GM21447 (cell line): ENCODE measurements at regions not wholly inside any gene's neighbourhood (a gene's known extent, or its start where the extent isn't known, plus 50 kb on each side); places are given as distances from the start of the nearest gene placed in this dataset.
"Not testable (repeated sequence)": the region's sequence is repeated elsewhere in the genome, so short reads cannot be mapped to it uniquely, and the experiment has no call there.

Experiments
- ATAC-seq: cut with Tn5 transposase; IDR thresholded peaks from one replicate; pipeline ENCODE4 v1.9.1; 2021; ENCODE audit not compliant: unreplicated experiment

DNA sequence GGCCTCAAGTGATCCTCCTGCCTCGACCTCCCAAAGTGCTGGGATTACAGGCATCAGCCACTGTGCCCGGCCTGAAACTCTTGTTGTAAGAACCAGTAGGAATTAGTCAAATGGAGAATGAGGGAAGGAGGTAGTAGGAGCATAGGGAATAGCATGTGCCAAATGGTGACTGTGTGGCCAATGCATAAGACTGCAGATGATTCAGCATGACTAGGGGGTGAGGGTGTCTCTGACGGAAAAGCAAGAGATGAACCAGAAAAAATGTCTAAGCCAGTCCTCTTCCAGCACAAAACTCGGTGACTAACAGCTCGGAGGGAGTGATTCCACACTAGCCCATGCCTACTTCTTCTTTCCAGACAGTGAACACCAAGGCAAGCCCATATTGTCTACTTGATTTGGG is 58.2 kb upstream of the DUSP21 start:
- ATAC-seq: no peak

DNA sequence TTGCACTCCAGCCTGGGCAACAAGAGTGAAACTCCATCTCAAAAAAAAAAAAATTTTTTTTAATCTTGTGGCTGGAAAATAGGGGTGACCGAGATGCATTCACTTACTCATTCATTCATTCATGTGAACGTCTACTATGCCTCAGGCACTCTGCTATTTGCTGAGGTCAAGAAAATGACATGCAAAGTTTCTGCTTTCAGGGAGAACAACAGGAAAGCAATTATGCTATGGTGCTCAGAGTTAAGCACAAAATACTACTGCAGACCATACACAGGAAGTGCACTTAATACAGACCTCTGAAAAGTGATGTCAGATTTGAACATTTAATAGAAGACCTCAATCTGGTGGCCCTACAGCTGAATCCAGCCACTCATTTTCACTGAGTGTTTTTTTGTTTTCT is 59.6 kb upstream of the DUSP21 start:
- no peak for ATAC-seq

DNA sequence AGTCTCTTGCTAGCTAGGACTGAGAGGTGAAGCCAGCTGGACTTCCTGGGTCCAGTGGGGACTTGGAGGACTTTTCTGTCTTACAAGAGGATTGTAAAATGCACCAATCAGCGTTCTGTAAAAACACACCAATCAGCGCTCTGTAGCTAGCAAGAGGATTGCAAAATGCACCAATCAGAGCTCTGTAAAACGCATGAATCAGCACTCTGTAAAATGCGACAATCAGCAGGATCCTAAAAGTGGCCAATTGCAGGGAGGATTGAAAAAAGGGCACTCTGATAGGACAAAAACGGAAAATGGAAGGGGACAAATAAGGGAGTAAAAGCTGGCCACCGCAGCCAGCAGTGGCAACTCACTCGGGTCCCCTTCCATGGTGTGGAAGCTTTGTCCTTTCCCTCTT is 65.6 kb upstream of the DUSP21 start:
- no peak for ATAC-seq

DNA sequence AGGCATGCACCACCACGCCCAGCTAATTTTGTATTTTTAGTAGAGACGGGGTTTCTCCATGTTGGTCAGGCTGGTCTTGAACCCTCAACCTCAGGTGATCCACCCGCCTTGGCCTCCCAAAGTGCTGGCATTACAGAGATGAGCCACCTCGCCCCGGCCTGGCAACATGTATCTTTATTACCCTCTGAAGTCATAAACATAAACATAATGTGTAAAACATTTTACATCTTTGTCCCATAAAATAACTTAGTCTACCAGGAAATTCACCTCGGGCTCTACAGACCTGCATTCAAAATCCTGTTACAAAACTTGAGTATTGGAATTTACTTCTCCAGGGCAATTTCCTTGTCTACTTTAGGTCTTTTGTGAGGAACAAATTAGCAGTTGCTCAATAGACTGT is 68.1 kb upstream of the DUSP21 start:
- ATAC-seq: no peak

DNA sequence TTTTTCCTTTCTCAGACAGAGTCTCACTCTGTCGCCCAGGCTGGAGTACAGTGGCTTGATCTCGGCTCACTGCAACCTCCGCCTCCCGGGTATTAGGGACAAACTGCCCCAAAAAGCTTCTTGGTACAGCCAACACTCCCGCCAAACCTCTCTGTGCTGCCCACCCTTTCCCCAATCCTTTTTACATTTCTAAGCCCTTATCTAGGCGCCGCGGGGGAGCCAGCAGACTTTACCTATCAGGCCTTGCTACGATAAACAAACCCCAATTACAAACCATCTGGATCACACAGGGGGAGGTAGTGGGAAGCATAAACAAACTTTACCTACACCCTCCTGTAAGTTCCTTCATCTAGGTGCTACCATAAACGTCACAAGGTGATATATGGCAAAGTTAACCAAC is 69.8 kb upstream of the DUSP21 start:
- not testable (repeated sequence) for ATAC-seq

DNA sequence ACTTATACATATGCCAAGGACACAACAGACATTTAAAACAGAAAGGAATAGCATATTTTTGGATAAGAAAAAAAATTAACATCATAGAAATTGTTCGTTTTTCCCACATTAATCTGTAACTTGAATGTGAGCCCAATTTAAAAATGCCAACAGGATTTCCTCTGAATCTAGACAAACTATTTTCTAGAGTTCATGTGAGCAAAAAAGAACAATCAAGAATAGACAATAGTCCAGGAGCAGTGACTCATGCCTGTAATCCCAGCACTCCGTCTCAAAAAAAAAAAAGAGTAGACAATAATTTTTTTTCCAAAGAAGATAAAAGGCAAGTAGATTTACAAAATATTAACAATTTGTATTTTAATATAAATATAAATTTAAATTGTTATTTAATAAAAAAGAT is 73.7 kb upstream of the DUSP21 start:
- no peak for ATAC-seq

DNA sequence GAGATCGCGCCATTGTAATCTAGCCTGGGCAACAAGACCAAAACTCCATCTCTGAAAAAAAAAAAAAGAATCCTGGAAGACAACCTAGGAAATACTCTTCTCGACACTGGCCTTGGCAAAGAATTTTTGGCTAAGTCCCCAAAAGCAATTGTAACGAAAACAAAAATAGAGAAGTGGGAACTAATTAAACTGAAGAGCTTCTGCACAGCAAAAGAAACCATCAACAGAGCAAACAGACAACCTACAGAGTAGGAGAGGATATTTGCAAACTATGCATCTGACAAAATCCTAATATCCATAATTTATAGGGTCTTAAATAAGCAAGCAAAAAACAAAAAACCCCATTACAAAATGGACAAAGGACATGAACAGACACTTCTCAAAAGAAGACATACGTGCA is 76.5 kb upstream of the DUSP21 start:
- no peak for ATAC-seq

DNA sequence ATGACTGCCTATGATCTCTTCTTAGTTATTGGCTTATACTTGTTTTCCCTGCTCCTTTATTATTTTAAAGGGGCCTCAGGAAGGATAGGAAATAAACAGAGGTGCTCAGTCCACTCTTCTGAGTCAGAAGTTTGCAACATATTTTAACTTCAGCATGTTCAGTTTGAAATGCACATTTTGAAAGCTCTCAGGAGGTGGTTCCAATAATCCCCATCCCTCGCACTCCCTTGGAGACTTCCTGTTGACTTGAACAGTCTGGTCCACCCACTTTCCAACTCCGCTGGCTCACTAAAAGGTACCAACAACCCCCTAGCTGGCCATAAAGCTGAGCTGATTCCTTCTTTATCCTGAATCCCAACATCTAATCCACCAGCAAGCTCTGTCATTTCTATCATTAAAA is 78.3 kb upstream of the DUSP21 start:
- no peak for ATAC-seq

DNA sequence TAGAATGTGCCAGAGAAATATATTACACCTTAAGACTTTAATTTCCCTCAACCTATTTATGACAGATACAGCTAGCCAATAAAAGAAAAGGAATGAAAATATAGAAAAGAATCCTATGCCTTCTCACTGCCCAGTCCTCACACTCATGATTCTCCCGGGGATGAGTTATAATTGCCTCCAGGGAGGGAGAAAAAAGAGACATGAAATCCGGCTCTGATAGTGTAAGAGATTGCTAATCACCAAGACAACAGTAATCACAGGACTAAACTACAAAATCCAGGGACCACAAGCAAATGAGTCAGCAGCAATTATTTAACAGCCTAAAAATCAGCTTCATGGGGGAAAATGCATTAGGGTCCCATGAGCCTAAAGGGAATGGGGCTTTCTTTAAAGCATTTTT is 95.9 kb upstream of the DUSP21 start:
- no peak for ATAC-seq

DNA sequence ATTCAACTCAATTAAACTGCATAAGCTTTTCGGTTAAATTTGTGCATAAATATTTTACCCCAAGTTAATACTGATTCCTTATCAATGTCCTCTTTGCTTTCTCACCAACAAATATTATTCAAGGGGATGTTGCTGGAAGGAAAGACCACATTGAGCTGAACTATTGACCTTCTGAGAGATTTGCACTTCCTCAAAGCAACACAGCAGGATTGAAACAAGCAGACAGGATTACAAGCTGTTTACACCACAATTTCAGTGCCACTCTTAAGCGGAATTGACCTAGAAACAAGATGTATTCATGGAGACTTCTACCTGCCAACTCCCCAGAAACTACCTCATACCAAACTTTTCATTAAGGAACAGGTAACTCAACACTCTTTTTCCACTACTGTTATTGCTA is 96.5 kb upstream of the DUSP21 start:
- no peak for ATAC-seq

DNA sequence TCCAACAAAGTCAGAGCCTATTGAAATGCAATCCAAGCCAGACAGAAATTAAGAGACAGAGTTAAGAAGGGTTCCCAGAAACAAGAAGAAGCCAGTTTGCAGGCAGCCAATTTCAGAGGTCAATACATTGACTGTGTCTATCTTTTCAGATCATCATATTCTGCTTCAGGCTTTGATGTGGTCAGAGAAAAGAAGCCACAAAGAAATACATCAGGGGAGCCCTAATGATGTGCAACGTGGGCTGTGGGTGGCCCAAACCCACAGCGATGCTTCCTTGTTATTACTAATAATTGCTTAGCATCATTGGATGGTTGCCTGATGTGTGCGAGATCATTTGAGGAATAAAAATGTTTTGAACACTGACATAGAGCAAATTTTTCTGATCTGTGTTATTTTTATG is 99.0 kb upstream of the DUSP21 start:
- ATAC-seq: no peak

DNA sequence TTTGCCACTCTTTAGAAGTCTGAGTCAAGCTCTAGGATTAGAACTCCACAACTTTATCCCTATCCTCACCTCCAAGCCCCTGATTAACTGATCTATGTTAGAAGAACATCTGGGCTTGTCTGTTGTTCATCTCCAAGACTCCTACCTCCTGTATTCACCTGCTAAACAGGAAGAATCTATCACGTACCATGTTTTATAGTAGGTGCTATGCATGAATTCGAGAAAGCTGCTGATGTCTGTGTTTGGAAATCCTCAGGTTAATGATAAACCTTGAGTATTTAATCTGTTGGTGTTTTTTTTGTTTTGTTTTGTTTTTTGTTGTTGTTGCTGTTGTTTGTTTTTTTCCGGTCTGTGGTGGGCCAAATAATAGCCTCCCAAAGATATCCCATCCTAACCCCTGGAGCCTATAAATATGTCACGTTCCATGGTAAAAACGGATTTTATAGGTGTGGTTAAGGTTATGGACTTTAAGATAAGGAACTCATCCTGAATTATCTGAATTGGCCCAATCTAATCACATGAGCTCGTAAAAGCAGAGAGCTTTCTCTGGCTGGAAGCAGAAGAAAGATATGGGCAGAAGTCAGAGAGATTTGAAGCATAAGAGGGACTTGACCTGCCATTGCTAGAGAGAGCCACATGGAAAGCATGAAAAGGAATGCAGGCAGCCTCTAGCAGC is 101.2 kb upstream of the DUSP21 start:
- ATAC-seq: no peak

DNA sequence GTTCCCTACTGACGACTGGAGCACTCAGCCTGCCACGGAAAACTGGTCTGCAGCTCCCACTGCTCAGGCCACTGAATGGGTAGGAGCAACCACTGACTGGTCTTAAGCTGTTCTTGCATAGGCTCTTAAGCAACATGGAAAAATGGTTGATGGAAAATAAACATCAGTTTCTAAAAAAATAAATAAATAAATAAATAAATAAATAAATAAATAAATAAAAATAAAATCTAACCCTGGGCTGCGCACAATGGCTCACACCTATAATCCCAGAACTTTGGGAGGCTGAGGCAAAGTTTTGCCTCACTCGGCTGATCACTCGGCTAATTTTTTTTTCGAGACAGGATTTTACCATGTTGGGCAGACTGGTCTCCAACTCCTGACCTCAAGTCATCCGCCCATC is 102.0 kb upstream of the DUSP21 start:
- ATAC-seq: not testable (repeated sequence)

DNA sequence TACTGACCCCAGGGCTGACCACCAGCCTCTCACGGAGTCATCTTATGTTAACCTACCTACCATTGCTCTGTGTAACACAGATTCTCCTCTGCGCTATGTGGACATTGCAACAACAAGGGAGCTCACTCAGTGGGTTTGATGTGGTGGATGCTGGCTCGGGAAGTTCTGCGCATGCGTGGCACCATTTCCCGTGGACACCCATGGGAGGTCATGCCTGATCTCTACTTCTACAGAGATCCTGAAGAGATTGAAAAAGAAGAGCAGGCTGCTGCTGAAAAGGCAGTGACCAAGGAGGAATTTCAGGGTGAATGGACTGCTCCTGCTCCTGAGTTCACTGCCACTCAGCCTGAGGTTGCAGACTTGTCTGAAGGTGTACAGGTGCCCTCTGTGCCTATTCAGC is 102.4 kb upstream of the DUSP21 start:
- ATAC-seq: not testable (repeated sequence)

DNA sequence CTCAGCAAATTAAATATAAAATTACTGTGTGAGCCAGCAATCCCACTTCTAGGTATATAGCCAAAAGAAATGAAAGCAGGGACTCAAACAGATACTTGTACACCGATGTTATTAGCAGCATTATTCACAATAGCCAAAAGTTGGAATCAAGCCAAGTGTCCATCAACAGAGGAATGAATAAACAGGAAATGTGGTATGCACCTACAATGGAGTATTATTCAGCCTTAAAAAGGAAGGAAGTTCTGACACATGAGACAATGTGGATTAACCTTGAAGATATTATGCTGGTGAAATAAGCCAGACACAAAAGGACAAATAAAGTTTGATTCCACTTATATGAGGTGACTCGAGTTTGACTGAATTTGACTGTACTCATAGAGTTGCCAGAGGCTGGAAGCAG is 108.3 kb upstream of the DUSP21 start:
- ATAC-seq: no peak

DNA sequence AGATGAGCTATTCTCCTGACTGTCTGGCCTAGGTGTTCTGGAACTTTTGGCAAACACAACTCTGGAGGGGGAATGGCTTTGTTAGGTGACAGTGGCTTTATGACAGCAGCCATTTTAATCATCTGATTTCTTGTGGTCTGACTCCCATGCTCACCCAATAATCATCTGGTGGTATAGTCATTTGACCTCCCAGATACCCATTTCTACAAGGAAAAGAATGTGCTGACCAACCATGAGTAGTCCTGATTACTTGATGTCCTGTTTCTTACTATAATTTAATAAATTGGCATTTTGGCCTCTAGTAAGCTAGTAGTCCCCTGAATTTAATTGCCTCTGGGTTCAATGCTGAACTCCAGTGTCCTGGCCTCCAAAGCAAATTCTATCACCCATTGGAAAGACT is 109.9 kb upstream of the DUSP21 start:
- no peak for ATAC-seq

DNA sequence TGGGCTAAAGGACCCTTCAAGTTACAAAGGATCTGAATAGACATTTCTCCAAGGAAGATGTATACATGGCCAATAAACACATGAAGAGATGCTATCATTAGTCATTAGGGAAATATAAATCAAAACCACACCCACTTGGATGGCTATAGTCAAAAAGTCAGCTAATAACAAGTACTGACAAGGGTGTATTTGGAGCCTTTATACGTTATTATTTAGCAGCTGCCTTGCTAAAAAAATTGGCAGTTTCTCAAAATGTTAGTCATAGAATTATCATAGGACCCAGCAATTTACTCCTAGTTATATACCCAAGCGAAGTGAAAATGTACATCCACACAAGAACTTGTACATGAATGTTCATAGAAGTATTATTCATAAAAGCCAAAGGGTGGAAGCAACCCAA is 112.7 kb upstream of the DUSP21 start:
- ATAC-seq: no peak

DNA sequence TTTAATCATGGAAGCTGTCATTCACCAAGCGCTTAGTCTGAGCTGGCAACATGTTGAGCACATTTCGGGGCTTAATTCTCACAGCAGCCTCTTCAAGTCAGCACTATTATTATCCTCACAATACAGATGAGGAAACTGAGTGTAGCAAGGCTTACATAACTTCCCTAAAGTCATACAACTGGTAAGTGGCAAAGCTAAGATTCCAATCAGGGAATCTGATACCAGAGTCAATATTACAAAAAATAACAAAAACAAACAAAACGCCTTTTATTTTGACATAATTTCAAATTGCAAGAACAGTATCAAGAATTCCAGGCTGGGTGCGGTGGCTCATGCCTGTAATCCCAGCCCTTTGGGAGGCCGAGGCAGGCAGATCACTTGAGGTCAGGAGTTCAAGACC is 120.4 kb upstream of the DUSP21 start:
- no peak for ATAC-seq

DNA sequence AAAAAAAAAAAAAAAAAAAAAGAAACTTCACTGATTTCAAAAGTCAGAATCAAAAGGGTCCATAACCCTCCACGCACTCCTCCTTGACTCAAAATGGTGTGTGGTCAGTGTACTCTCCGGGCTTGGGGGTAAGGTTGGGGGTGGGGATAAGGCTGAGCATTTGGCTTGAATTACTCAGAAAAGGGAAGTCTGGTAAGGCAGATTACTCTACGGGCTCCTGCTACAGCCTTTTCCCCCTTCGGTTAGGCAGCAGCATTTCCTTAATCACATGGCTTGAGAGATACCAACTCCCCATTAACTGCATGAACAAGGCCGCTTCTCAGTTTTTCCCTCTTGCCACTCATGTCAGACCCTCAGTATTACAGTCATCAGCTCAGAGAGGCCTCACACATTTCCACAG is 135.4 kb upstream of the DUSP21 start:
- no peak for ATAC-seq

DNA sequence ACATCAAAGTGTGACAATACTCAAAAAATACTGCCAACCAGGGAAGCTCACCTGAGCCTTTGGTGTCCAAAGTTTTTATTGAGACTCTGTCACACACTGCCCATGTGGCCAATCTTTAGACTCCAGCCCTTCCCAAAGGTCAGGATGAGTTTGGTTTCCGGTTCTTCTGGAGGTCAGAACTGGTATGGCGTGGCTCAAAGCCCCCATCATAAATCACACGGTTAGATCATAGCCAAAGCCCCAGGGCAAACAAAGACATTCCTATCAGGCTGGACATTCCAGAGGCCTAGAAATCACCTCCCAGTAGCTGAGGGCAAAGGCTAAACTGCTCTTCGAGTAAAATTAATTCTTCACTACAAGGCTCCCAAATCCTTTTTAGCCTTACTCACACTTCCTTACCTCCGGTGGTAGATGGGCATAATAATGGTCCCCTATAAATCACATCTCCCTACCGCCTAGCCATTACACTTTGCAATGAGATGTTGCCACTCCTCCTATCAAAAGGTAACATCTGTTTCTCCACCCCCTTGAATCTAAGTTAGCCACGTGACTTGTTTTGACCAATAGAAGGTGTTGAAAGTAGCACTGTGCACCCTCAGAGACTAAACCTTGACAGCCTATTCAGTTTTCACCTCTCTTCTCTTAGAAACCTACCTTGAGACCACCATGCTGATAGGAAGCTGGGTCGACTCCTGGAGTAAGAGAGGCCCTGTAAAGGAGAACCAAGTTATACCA is 137.8 kb upstream of the DUSP21 start:
- ATAC-seq: no peak

DNA sequence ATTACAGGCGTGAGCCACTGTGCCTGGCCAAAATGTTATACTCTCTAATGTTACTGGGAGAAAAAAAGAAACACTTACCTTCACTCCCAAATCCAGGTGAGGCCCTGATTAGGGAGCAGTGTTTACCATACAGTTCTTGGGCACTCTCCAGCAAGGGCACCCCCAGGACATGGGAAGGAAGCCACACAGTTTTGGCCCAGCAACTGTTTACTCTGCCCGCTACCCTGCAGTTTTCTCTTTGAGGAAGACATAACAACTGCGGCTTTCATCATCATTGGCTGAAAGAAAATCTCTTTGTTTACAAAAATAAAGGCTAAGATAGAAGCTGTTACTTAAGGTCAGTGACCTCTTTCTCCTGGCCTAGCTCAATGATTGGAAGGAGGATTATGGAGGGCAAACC is 145.5 kb upstream of the DUSP21 start:
- ATAC-seq: no peak

DNA sequence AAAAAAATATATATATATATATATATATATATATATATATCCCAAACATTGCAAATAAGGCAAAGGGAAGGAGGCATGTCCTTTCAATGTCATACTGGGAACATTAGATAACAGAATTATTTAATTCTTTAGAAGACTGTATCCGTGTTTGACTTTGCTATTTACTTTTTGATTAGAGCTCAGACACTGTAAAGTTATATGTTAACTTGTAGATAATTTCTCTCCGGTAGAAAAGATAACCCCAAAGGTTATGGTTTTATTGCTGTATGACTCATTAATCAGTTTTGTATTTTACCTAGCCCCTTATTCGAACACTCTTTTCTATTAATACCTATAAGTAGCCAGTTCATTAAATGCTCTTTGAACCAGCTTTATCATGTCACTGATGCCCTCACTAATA is 150.6 kb upstream of the DUSP21 start:
- no peak for ATAC-seq

DNA sequence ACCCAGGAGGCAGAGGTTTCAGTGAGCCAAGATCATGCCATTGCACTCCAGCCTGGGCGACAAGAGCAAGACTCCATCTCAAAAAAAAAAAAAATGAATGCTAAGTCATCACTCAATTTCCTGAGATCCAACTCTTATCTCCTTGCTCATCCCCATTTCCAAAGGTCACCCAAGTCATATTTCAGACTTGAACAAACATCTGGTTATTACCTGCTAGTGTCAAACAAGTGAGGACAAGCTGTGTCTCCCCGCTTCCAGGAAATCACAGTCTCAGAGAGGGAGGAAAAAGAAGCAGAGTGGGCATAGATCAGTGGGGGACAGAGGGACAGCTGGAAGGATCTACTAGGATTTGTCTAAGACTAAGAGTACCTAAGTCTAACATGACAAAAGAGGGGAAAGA is 147.5 kb upstream of the FUNDC1 start:
- ATAC-seq: no peak
